Stomach (tissue), 8 donors: ENCODE measurements at regions not wholly inside any gene's neighbourhood (a gene's known extent, or its start where the extent isn't known, plus 50 kb on each side); places are given as distances from the start of the nearest gene placed in this dataset.

Experiments used
- DNase-seq, 2 donors: peaks; one replicate each; pipeline versions ENCODE4 v3.0.0 to v3.0.0-alpha.2; 2013 to 2019
- H3K27ac ChIP-seq, 5 donors: fragments of 200-600 bp in 4 of 5; sonication (generic) in 4 of 5; one replicate each; pipeline ENCODE4 v1.5.1; 2013 to 2019; ENCODE audit warnings: mild to moderate bottlenecking in 1 of 5, moderate library complexity in 1 of 5
- H3K27me3 ChIP-seq, 3 donors: fragments of 200-600 bp; sonication (generic); one replicate each; pipeline ENCODE4 v1.5.1; 2017 to 2019; ENCODE audit warnings: mixed run types in 1 of 3
- H3K36me3 ChIP-seq, 4 donors: fragments of 200-600 bp; sonication (generic); 1 replicate in 3 of 4; 2 replicates in 1 of 4; pipeline ENCODE4 v1.5.1; 2016 to 2019
- H3K4me1 ChIP-seq, 4 donors: fragments of 200-600 bp; sonication (generic); one replicate each; pipeline ENCODE4 v1.5.1; 2016 to 2019
- H3K4me3 ChIP-seq, 4 donors: fragments of 200-600 bp; sonication (generic) in 3 of 4; one replicate each; pipeline ENCODE4 v1.5.1; 2016 to 2019; ENCODE audit warnings: mild to moderate bottlenecking in 1 of 4
- H3K9me3 ChIP-seq, 4 donors: fragments of 200-600 bp; sonication (generic); one replicate each; pipeline ENCODE4 v1.5.1; 2016 to 2019
- EP300 ChIP-seq: sonication (generic); formaldehyde crosslinking; IDR thresholded peaks from one replicate; pipeline ENCODE4 v1.6.1; 2017; ENCODE audit warnings: antibody characterized with exemption
- POLR2A ChIP-seq, 4 donors: fragments of 450-650 bp; IDR thresholded peaks; one replicate each; pipeline ENCODE4 v1.6.1; 2016; ENCODE audit warnings: antibody characterized with exemption in 4 of 4, control low read depth in 2 of 4, mild to moderate bottlenecking in 1 of 4, moderate library complexity in 1 of 4
- POLR2AphosphoS5 ChIP-seq, 3 donors: sonication (generic); formaldehyde crosslinking; IDR thresholded peaks; one replicate each; pipeline ENCODE4 v1.6.1; 2016; ENCODE audit warnings: antibody characterized with exemption in 3 of 3
- WGBS, 5 donors: extraction: QIAGEN DNeasy Blood & Tissue Kit in 3 of 5; methylation state at CpG; one replicate each; pipeline versions ENCODE4 v1.1.5 to v1.1.7; 2013 to 2018; 5-methylcytosine and 5-hydroxymethylcytosine counted together
- intact Hi-C: fragments of 100-400 bp; cut with DNase I; formaldehyde crosslinking; loops from one replicate; pipeline ENCODE4 v1.15.1; 2023; ENCODE audit warnings: low total_unique reads
- TF ChIP-seq, protein P1 (sequence below), 7 experiments: fragments of 450-650 bp in 4 of 7; fragments of 200-600 bp in 3 of 7; sonication (generic) in 3 of 7; IDR thresholded peaks; one replicate each; pipeline ENCODE4 v1.5.1; 2016 to 2019; ENCODE audit warnings: antibody characterized with exemption in 7 of 7, control low read depth in 2 of 7, mild to moderate bottlenecking in 1 of 7
- donor health status: healthy with polysubstance abuse.
- donor health status: Bipolar disorder and iron deficiency.
- donor health status: healthy.

DNA sequence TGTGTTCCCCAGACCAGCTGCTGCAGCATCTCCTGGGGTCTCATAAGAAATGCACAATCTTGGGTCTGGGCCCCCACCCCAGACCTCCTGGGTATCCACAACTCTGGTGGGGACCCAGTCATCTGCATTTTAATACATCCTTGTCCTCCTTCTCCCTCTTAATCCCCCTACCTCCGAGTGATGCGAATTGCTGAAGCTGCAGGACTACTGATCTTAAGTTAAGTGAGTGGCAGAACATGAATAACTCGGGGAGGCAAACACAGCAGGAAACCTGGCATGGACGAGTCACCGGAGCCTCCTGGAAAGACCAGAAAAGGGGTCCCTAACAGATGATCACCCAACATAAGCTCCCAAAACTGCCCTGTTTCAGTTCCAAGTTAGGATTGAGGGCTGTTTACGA lies 283.2 kb upstream of the MGAT5 start:
- H3K27me3 ChIP-seq = no peaks in the 10 kb centered on the region
- intact Hi-C loops = no loop called here
- TF ChIP-seq EP300 (no peak), POLR2AphosphoS5 (IDR thresholded peaks at IDR 0.05) (no peak), POLR2A (IDR thresholded peaks at IDR 0.05) (no peak)
- TF ChIP-seq, protein P1, sequence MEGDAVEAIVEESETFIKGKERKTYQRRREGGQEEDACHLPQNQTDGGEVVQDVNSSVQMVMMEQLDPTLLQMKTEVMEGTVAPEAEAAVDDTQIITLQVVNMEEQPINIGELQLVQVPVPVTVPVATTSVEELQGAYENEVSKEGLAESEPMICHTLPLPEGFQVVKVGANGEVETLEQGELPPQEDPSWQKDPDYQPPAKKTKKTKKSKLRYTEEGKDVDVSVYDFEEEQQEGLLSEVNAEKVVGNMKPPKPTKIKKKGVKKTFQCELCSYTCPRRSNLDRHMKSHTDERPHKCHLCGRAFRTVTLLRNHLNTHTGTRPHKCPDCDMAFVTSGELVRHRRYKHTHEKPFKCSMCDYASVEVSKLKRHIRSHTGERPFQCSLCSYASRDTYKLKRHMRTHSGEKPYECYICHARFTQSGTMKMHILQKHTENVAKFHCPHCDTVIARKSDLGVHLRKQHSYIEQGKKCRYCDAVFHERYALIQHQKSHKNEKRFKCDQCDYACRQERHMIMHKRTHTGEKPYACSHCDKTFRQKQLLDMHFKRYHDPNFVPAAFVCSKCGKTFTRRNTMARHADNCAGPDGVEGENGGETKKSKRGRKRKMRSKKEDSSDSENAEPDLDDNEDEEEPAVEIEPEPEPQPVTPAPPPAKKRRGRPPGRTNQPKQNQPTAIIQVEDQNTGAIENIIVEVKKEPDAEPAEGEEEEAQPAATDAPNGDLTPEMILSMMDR (IDR thresholded peaks at IDR 0.05) = no peak
- no peak overlapping the region for H3K27ac ChIP-seq
- H3K36me3 ChIP-seq = no peaks in the 10 kb centered on the region
- no peak overlapping the region for H3K4me3 ChIP-seq
- 71 to 82% (median 78%) methylated on average over 6 of the region's 6 CpGs for WGBS, 5 donors
- DNase-seq = no peak
- H3K9me3 ChIP-seq = no peaks in the 10 kb centered on the region
- no peaks in the 10 kb centered on the region for H3K4me1 ChIP-seq

DNA sequence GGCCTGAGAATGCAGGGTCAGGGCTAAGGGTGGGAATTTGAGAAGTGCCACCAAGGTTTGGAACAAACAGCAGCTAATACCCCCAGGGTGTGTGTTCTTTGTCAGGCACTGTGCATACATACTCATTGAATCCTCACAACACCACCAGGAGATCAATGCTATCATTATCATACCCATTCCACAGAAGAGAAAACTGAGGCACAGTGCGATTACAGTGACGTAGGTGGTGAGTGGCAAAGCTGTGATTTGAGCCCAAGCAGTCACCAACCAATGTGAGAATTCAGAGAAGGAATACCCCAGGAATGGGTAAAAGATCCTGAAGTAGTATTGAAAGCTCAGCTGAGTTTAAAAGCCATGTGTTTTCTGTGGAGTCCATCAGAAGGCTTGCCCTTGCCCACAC lies 281.6 kb upstream of the MGAT5 start:
- Histone ChIP-seq H3K27ac (no peak overlapping the region), H3K4me3 (no peak overlapping the region), H3K4me1 (no peaks in the 10 kb centered on the region), H3K36me3 (no peaks in the 10 kb centered on the region), H3K9me3 (no peaks in the 10 kb centered on the region), H3K27me3 (no peaks in the 10 kb centered on the region)
- DNase-seq = no peak
- intact Hi-C loops = no loop called here
- TF ChIP-seq, protein P1 (IDR thresholded peaks at IDR 0.05) = no peak
- TF ChIP-seq EP300 = no peak
- no peak for TF ChIP-seq POLR2A (IDR thresholded peaks at IDR 0.05)
- TF ChIP-seq POLR2AphosphoS5 (IDR thresholded peaks at IDR 0.05) = no peak
- WGBS, 5 donors = 81 to 93% (median 89%) methylated on average over 2 of the region's 2 CpGs

DNA sequence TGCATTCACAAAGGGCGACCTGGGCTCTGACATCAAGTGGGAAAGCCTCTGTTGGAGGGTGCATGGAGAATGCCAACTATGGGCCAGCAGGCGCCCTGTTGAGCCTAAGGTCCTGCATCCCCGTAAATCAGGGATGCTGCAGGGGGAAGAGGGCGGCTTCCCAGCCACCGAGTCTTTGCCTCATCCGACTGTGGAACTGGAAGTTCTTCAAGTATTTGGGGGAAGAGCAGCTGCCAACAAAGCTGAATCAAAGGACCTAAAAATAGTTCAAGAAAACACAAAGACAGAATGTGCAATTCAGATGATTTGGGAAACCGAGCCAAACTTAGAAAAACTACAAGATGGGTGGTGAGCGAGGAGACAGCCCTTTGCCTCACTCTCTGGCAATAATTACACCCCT lies 281.1 kb upstream of the MGAT5 start:
- 47 to 80% (median 77%) methylated on average over 8 of the region's 8 CpGs for WGBS, 5 donors
- TF ChIP-seq, protein P1 (IDR thresholded peaks at IDR 0.05) = no peak
- TF ChIP-seq POLR2AphosphoS5 (IDR thresholded peaks at IDR 0.05) (no peak), EP300 (no peak), POLR2A (IDR thresholded peaks at IDR 0.05) (no peak)
- Histone ChIP-seq H3K4me3 (no peak overlapping the region), H3K4me1 (no peaks in the 10 kb centered on the region), H3K27me3 (no peaks in the 10 kb centered on the region), H3K36me3 (no peaks in the 10 kb centered on the region), H3K9me3 (no peaks in the 10 kb centered on the region), H3K27ac (no peak overlapping the region)
- no peak for DNase-seq
- intact Hi-C loops = no loop called here

DNA sequence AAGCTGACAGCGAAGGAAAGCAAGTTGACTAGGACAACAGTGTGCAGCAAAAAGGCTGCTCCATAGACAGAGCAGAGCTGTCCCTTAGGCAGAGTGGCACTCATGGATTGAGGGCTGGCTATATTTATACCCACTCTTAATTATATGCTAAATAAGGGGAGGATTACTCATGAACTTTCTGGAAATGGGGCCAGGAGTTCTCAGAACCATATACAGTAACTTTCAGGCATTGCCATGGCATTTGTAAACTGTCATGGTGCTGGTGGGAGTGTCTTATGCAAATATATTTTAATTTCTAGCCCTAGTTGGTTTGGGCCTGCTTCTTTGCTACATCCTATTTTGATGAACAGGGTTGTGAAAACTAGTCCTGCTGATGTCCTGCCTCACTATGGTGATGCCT lies 279.5 kb upstream of the MGAT5 start:
- no peaks in the 10 kb centered on the region for H3K4me1 ChIP-seq
- H3K36me3 ChIP-seq = no peaks in the 10 kb centered on the region
- H3K27ac ChIP-seq = no peak overlapping the region
- H3K27me3 ChIP-seq = no peaks in the 10 kb centered on the region
- 96 to 100% (median 97%) methylated on average over 1 of the region's 1 CpG for WGBS, 5 donors
- H3K4me3 ChIP-seq = no peak overlapping the region
- intact Hi-C loops = no loop called here
- DNase-seq = no peak
- no peak for TF ChIP-seq POLR2A (IDR thresholded peaks at IDR 0.05)
- no peak for TF ChIP-seq EP300
- TF ChIP-seq, protein P1 (IDR thresholded peaks at IDR 0.05) = no peak
- TF ChIP-seq POLR2AphosphoS5 (IDR thresholded peaks at IDR 0.05) = no peak
- no peaks in the 10 kb centered on the region for H3K9me3 ChIP-seq
